HepG2 (cell line): ENCODE measurements at regions not wholly inside any gene's neighbourhood (a gene's known extent, or its start where the extent isn't known, plus 50 kb on each side); places are given as distances from the start of the nearest gene placed in this dataset.

Experiments
- ATAC-seq: fragments of 200-7000 bp; cut with Tn5 transposase; 3 replicates; pipeline ENCODE4 v1.9.1; 2020; ENCODE audit warnings: mild to moderate bottlenecking, moderate library complexity
- BruUV-seq: library from RNA; stranded (reverse); fragments of 400-500 nt; replicated peaks from 2 replicates; lab custom pipeline; 2021; lab: Mats Ljungman, UMichigan
- CTCF ChIA-PET: fragments of 300-600 bp; formaldehyde crosslinking; extraction: SDS; loops from one replicate; lab custom pipeline; 2021; ENCODE audit warnings: low total read pairs, inconsistent platforms, low intra/inter-chr PET ratio; lab: Yijun Ruan, JAX
- POLR2A ChIA-PET: fragments of 350-600 bp; sonication (Branson Sonifier 250); formaldehyde crosslinking; loops from one replicate; lab custom pipeline; 2020; ENCODE audit warnings: antibody characterized with exemption, inconsistent platforms; lab: Yijun Ruan, JAX
- DNase-seq: peaks from one replicate; pipeline ENCODE4 v3.0.0-alpha.2; 2015; ENCODE audit warnings: low spot score
- FAIRE-seq: peaks from 3 replicates; lab custom pipeline; 2011; peaks lifted over from hg19 to GRCh38; lab: Jason Lieb, UNC
- H2AFZ ChIP-seq: one replicate; pipeline ENCODE4 v1.6.1; 2011; ENCODE audit warnings: low read length, inconsistent platforms
- H3K27ac ChIP-seq: fragments of 300-600 bp; 3 replicates; pipeline ENCODE4 v1.8.0; 2011; ENCODE audit warnings: mixed run types, mild to moderate bottlenecking, mixed read lengths, low read length, inconsistent platforms; ENCODE audit not compliant: insufficient read depth; ENCODE audit errors: extremely low read length
- H3K27me3 ChIP-seq, 2 experiments: fragments of 200-600 bp in 1 of 2; 2 replicates in 1 of 2; 3 replicates in 1 of 2; pipeline versions ENCODE4 v1.6.0 to v1.8.0; 2011; ENCODE audit warnings: low read length in 2 of 2, mild to moderate bottlenecking in 2 of 2, moderate library complexity in 2 of 2, inconsistent platforms in 1 of 2; ENCODE audit not compliant: insufficient read depth in 2 of 2, control insufficient read depth in 1 of 2
- H3K36me3 ChIP-seq, 2 experiments: fragments of 200-600 bp in 1 of 2; replicated peaks in 1 of 2; 2 replicates in 1 of 2; 3 replicates in 1 of 2; pipeline versions ENCODE4 v1.5.1 to v1.8.0; 2011; ENCODE audit warnings: low read length in 2 of 2, inconsistent platforms in 1 of 2; ENCODE audit not compliant: insufficient read depth in 2 of 2, control insufficient read depth in 1 of 2
- H3K4me1 ChIP-seq: 2 replicates; pipeline ENCODE4 v1.5.1; 2012; ENCODE audit warnings: low read length, inconsistent platforms; ENCODE audit not compliant: insufficient read depth
- H3K4me2 ChIP-seq: 2 replicates; pipeline ENCODE4 v1.6.0; 2011; ENCODE audit warnings: low read depth, low read length, inconsistent platforms
- H3K4me3 ChIP-seq, 3 experiments: fragments of 200-600 bp in 1 of 3; sonication (generic), shearing (Covaris generic) in 1 of 3; replicated peaks in 1 of 3; 2 replicates each; pipeline ENCODE4 v1.5.1; 2011 to 2016; ENCODE audit warnings: low read length in 3 of 3, inconsistent platforms in 2 of 3, low read depth in 2 of 3, mild to moderate bottlenecking in 2 of 3, control low read depth in 1 of 3, mixed read lengths in 1 of 3; ENCODE audit not compliant: insufficient read depth in 1 of 3
- H3K79me2 ChIP-seq: one replicate; pipeline ENCODE4 v1.6.1; 2011; ENCODE audit warnings: low read length, inconsistent platforms; ENCODE audit not compliant: insufficient read depth
- H3K9ac ChIP-seq: 2 replicates; pipeline ENCODE4 v1.6.0; 2011; ENCODE audit warnings: mild to moderate bottlenecking, low read depth, low read length, inconsistent platforms; ENCODE audit not compliant: insufficient read depth
- H3K9me3 ChIP-seq: 2 replicates; pipeline ENCODE4 v1.5.1; 2012; ENCODE audit warnings: mild to moderate bottlenecking, low read length
- H4K20me1 ChIP-seq: 2 replicates; pipeline ENCODE4 v1.6.0; 2011; ENCODE audit warnings: inconsistent platforms, mild to moderate bottlenecking, low read length, moderate library complexity; ENCODE audit not compliant: insufficient read depth
- KDM6A ChIP-seq: IDR thresholded peaks from 2 replicates; pipeline ENCODE4 v1.6.1; 2016; ENCODE audit warnings: low read depth
- PRMT3 ChIP-seq: sonication (generic); formaldehyde crosslinking; IDR thresholded peaks from 2 replicates; pipeline ENCODE4 v1.8.1; 2022; ENCODE audit warnings: low read depth, mild to moderate bottlenecking, moderate library complexity, missing genetic modification reagents, borderline replicate concordance
- RFX1 ChIP-seq: fragments of 450-650 bp; IDR thresholded peaks from 2 replicates; pipeline ENCODE4 v1.6.1; 2017
- SMARCC2 ChIP-seq: fragments of 450-650 bp; IDR thresholded peaks from 2 replicates; pipeline ENCODE4 v1.6.1; 2017; ENCODE audit warnings: antibody characterized with exemption, mild to moderate bottlenecking
- WGBS: methylation state at CpG from one replicate; pipeline ENCODE4 v1.1.6; 2017; ENCODE audit warnings: low lambda C conversion rate; 5-methylcytosine and 5-hydroxymethylcytosine counted together
- in situ Hi-C: cut with HindIII; loops from 2 replicates; pipeline ENCODE4 v1.10.0; 2017; ENCODE audit warnings: low pct_unique_long_range_greater_than_20kb; ENCODE audit not compliant: extremely low pct_ligation_motif_present
- intact Hi-C: fragments of 100-400 bp; cut with micrococcal nuclease; formaldehyde crosslinking; loops from one replicate; pipeline ENCODE4 v1.10.0; 2022; ENCODE audit not compliant: unreplicated experiment
- TF ChIP-seq, protein P1 (sequence below): fragments of 450-650 bp; IDR thresholded peaks from 2 replicates; pipeline ENCODE4 v1.6.1; 2016
- TF ChIP-seq, protein P2 (sequence below): sonication (generic); formaldehyde crosslinking; IDR thresholded peaks from 2 replicates; pipeline ENCODE4 v1.4.0; 2020; ENCODE audit warnings: missing genetic modification reagents
- TF ChIP-seq, protein P3 (sequence below): IDR thresholded peaks from 2 replicates; pipeline ENCODE4 v1.6.1; 2016; ENCODE audit warnings: mild to moderate bottlenecking

DNA sequence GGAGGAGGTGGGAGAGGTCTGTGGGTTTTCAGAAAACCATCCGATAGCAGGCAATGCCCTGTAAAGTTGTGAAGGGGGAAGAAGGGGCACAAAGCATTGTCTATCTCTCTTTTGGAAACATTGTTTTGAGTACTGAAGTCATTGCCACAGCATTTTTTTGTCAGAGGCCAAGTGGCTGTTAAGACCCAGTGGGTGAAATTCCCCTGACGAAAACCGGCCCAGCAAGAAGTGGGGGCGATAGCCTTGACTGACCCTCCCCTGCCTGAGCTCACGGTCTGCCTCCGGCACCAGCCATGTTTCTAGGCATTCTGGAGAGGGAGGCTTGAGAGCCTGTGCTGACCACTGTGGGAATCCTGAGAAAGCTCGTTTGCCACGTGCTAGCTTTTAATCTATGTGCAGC is 144.7 kb downstream of the RPS24 start:
- BruUV-seq, result no TSS peak
- Histone ChIP-seq H3K79me2 (no peaks in the 10 kb centered on the region), H3K36me3 (no peaks in the 10 kb centered on the region), H3K4me2 (no peak overlapping the region), H3K9me3 (no peaks in the 10 kb centered on the region), H3K27ac (no peak overlapping the region), H3K4me1 (peaks cover 12% of the 10 kb centered on the region), H3K4me3 (no peak overlapping the region), H4K20me1 (no peaks in the 10 kb centered on the region), H3K27me3 (peaks cover 0 to 39% of the 10 kb centered on the region in 2 experiments; a peak in 4 of 5 replicates), H3K9ac (no peak overlapping the region), H2AFZ (no peak overlapping the region)
- TF ChIP-seq, protein P1, sequence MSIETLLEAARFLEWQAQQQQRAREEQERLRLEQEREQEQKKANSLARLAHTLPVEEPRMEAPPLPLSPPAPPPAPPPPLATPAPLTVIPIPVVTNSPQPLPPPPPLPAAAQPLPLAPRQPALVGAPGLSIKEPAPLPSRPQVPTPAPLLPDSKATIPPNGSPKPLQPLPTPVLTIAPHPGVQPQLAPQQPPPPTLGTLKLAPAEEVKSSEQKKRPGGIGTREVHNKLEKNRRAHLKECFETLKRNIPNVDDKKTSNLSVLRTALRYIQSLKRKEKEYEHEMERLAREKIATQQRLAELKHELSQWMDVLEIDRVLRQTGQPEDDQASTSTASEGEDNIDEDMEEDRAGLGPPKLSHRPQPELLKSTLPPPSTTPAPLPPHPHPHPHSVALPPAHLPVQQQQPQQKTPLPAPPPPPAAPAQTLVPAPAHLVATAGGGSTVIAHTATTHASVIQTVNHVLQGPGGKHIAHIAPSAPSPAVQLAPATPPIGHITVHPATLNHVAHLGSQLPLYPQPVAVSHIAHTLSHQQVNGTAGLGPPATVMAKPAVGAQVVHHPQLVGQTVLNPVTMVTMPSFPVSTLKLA, result no peak
- TF ChIP-seq, protein P2, sequence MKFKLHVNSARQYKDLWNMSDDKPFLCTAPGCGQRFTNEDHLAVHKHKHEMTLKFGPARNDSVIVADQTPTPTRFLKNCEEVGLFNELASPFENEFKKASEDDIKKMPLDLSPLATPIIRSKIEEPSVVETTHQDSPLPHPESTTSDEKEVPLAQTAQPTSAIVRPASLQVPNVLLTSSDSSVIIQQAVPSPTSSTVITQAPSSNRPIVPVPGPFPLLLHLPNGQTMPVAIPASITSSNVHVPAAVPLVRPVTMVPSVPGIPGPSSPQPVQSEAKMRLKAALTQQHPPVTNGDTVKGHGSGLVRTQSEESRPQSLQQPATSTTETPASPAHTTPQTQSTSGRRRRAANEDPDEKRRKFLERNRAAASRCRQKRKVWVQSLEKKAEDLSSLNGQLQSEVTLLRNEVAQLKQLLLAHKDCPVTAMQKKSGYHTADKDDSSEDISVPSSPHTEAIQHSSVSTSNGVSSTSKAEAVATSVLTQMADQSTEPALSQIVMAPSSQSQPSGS (CRISPR knock-in tag), result no peak
- TF ChIP-seq RFX1 (no peak), SMARCC2 (no peak), PRMT3 (no peak), KDM6A (CRISPR knock-in tag) (no peak)
- TF ChIP-seq, protein P3, sequence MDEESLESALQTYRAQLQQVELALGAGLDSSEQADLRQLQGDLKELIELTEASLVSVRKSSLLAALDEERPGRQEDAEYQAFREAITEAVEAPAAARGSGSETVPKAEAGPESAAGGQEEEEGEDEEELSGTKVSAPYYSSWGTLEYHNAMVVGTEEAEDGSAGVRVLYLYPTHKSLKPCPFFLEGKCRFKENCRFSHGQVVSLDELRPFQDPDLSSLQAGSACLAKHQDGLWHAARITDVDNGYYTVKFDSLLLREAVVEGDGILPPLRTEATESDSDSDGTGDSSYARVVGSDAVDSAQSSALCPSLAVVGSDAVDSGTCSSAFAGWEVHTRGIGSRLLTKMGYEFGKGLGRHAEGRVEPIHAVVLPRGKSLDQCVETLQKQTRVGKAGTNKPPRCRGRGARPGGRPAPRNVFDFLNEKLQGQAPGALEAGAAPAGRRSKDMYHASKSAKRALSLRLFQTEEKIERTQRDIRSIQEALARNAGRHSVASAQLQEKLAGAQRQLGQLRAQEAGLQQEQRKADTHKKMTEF (CRISPR knock-in tag), result no peak
- ATAC-seq, result no peak
- in situ Hi-C loops, result no loop called here
- WGBS, result 60% methylated on average over 8 of the region's 8 CpGs
- no peak for DNase-seq
- no peak for FAIRE-seq
- intact Hi-C loops, result no loop called here
- ChIA-PET POLR2A (no interaction called here), CTCF (no interaction called here)
